MM.1S (cell line): ENCODE measurements at regions not wholly inside any gene's neighbourhood (a gene's known extent, or its start where the extent isn't known, plus 50 kb on each side); places are given as distances from the start of the nearest gene placed in this dataset.

Experiments
- DNase-seq: peaks from one replicate; pipeline ENCODE4 v3.0.0-alpha.2; 2015
- H2AFZ ChIP-seq: fragments of 300-600 bp; sonication (generic); 2 replicates; pipeline ENCODE4 v1.6.0; 2016; ENCODE audit warnings: antibody characterized with exemption, low read length
- H3F3A ChIP-seq: fragments of 300-600 bp; sonication (generic); 2 replicates; pipeline ENCODE4 v1.6.1; 2016; ENCODE audit warnings: mild to moderate bottlenecking, antibody characterized with exemption, low read length, moderate library complexity, mixed read lengths; ENCODE audit not compliant: insufficient read depth
- H3K27ac ChIP-seq: fragments of 300-600 bp; sonication (generic); 2 replicates; pipeline ENCODE4 v1.5.1; 2016; ENCODE audit warnings: mild to moderate bottlenecking, low read length
- H3K27me3 ChIP-seq: fragments of 300-600 bp; sonication (generic); replicated peaks from 2 replicates; pipeline ENCODE4 v1.6.0; 2016; ENCODE audit warnings: low read length; ENCODE audit not compliant: insufficient read depth
- H3K36me3 ChIP-seq: fragments of 300-600 bp; sonication (generic); replicated peaks from 2 replicates; pipeline ENCODE4 v1.6.1; 2016; ENCODE audit warnings: mild to moderate bottlenecking, low read length, mixed read lengths; ENCODE audit not compliant: insufficient read depth
- H3K4me1 ChIP-seq: fragments of 300-600 bp; sonication (generic); 2 replicates; pipeline ENCODE4 v1.6.1; 2016; ENCODE audit warnings: low read length, mixed read lengths
- H3K4me2 ChIP-seq: fragments of 300-600 bp; sonication (generic); 2 replicates; pipeline ENCODE4 v1.6.0; 2016; ENCODE audit warnings: low read depth, low read length
- H3K4me3 ChIP-seq: fragments of 300-600 bp; sonication (generic); 2 replicates; pipeline ENCODE4 v1.5.1; 2016; ENCODE audit warnings: low read length, mixed read lengths
- H3K79me2 ChIP-seq: fragments of 300-600 bp; sonication (generic); 2 replicates; pipeline ENCODE4 v1.6.1; 2016; ENCODE audit warnings: mixed run types, low read length, mixed read lengths
- H3K9ac ChIP-seq: fragments of 300-600 bp; sonication (generic); 2 replicates; pipeline ENCODE4 v1.6.1; 2016; ENCODE audit warnings: low read length, mixed read lengths
- H3K9me2 ChIP-seq: fragments of 300-600 bp; sonication (generic); replicated peaks from 2 replicates; pipeline ENCODE4 v1.6.1; 2016; ENCODE audit warnings: mild to moderate bottlenecking, low read length, mixed read lengths; ENCODE audit not compliant: insufficient read depth
- H3K9me3 ChIP-seq: fragments of 300-600 bp; sonication (generic); replicated peaks from 2 replicates; pipeline ENCODE4 v1.6.1; 2016; ENCODE audit warnings: mild to moderate bottlenecking, low read length, mixed read lengths; ENCODE audit not compliant: insufficient read depth
- H4K20me1 ChIP-seq: fragments of 300-600 bp; sonication (generic); 2 replicates; pipeline ENCODE4 v1.6.1; 2016; ENCODE audit warnings: mild to moderate bottlenecking, low read length, moderate library complexity, mixed read lengths; ENCODE audit not compliant: insufficient read depth
- CTCF ChIP-seq: fragments of 300-600 bp; sonication (generic); IDR thresholded peaks from 2 replicates; pipeline ENCODE4 v1.5.1; 2016; ENCODE audit warnings: antibody characterized with exemption, low read length, mixed read lengths
- EZH2 ChIP-seq: fragments of 300-600 bp; sonication (generic); optimal IDR thresholded peaks from 2 replicates; pipeline ENCODE3; 2017; ENCODE audit warnings: low read depth, mild to moderate bottlenecking, antibody characterized with exemption, low read length, mixed read lengths
- EZH2phosphoT487 ChIP-seq: fragments of 300-600 bp; sonication (generic); IDR thresholded peaks from 2 replicates; pipeline ENCODE4 v1.6.1; 2018; ENCODE audit warnings: antibody characterized with exemption, low read length

- Histone ChIP-seq H4K20me1 (no peaks in the 10 kb centered on the region), H3K4me3 (no peak overlapping the region), H3K9ac (no peak overlapping the region), H2AFZ (no peak overlapping the region), H3K9me2 (no peaks in the 10 kb centered on the region), H3K36me3 (no peaks in the 10 kb centered on the region), H3F3A (no peaks in the 10 kb centered on the region), H3K9me3 (no peaks in the 10 kb centered on the region), H3K4me1 (no peaks in the 10 kb centered on the region), H3K27me3 (no peaks in the 10 kb centered on the region), H3K79me2 (no peaks in the 10 kb centered on the region), H3K4me2 (no peak overlapping the region), H3K27ac (no peak overlapping the region)
- TF ChIP-seq EZH2: no peak
- TF ChIP-seq EZH2phosphoT487: no peak
- TF ChIP-seq CTCF: no peak
- no peak for DNase-seq
Observed at GRCh38 chr3:80677796-80678195, 910.0 kb upstream of the ROBO1 start.

GRCh38 chr3:80676866-80677265, 909.1 kb upstream of the ROBO1 start:
- Histone ChIP-seq H3K4me3 (no peak overlapping the region), H4K20me1 (no peaks in the 10 kb centered on the region), H3K9me2 (no peaks in the 10 kb centered on the region), H3K79me2 (no peaks in the 10 kb centered on the region), H2AFZ (no peak overlapping the region), H3K4me2 (no peak overlapping the region), H3K36me3 (no peaks in the 10 kb centered on the region), H3K9ac (no peak overlapping the region), H3K4me1 (no peaks in the 10 kb centered on the region), H3K9me3 (no peaks in the 10 kb centered on the region), H3F3A (no peaks in the 10 kb centered on the region), H3K27me3 (no peaks in the 10 kb centered on the region), H3K27ac (no peak overlapping the region)
- DNase-seq: no peak
- TF ChIP-seq EZH2phosphoT487 (no peak), EZH2 (no peak), CTCF (no peak)

- no peak overlapping the region for H2AFZ ChIP-seq
Observed at GRCh38 chr3:80676261-80676660, 908.5 kb upstream of the ROBO1 start.

More at GRCh38 chr3:80676261-80676660, 908.5 kb upstream of the ROBO1 start:
- Histone ChIP-seq H4K20me1 (no peaks in the 10 kb centered on the region), H3K27me3 (no peaks in the 10 kb centered on the region), H3K9ac (no peak overlapping the region), H3K4me3 (no peak overlapping the region), H3K9me3 (no peaks in the 10 kb centered on the region), H3K4me2 (no peak overlapping the region), H3K36me3 (no peaks in the 10 kb centered on the region), H3K4me1 (no peaks in the 10 kb centered on the region), H3K27ac (no peak overlapping the region), H3K79me2 (no peaks in the 10 kb centered on the region), H3K9me2 (no peaks in the 10 kb centered on the region), H3F3A (no peaks in the 10 kb centered on the region)
- TF ChIP-seq CTCF (no peak), EZH2 (no peak), EZH2phosphoT487 (no peak)
- DNase-seq: no peak
